Activated CD4-positive, alpha-beta memory T cell treated with anti-CD3 and anti-CD28 coated beads for 36 hours (primary cell): ENCODE measurements at regions not wholly inside any gene's neighbourhood (a gene's known extent, or its start where the extent isn't known, plus 50 kb on each side); places are given as distances from the start of the nearest gene placed in this dataset.

Experiments
- CTCF ChIA-PET: fragments of 350-600 bp; sonication (Branson Sonifier 250); formaldehyde crosslinking; loops from one replicate; lab custom pipeline; 2021; ENCODE audit warnings: antibody characterized with exemption, inconsistent platforms; lab: Charles Lee
- POLR2A ChIA-PET: fragments of 350-600 bp; sonication (Branson Sonifier 250); formaldehyde crosslinking; loops from one replicate; lab custom pipeline; 2021; ENCODE audit warnings: antibody characterized with exemption; lab: Charles Lee
- DNase-seq: peaks from one replicate; pipeline ENCODE4 v3.0.0-alpha.2; 2020
- H3K27ac Mint-ChIP-seq: one replicate; pipeline ENCODE4 v1.8.0; 2021; ENCODE audit warnings: mixed read lengths
- H3K27me3 Mint-ChIP-seq: one replicate; pipeline ENCODE4 v1.8.0; 2021; ENCODE audit warnings: mixed read lengths
- H3K36me3 Mint-ChIP-seq: one replicate; pipeline ENCODE4 v1.8.0; 2021; ENCODE audit warnings: mixed read lengths
- H3K4me1 Mint-ChIP-seq: one replicate; pipeline ENCODE4 v1.8.0; 2021; ENCODE audit warnings: low read depth, mixed read lengths
- H3K4me3 Mint-ChIP-seq: one replicate; pipeline ENCODE4 v1.8.0; 2021; ENCODE audit warnings: mild to moderate bottlenecking, mixed read lengths
- H3K9me3 Mint-ChIP-seq: one replicate; pipeline ENCODE4 v1.8.0; 2021; ENCODE audit warnings: mixed read lengths
- intact Hi-C: fragments of 100-400 bp; cut with micrococcal nuclease; formaldehyde crosslinking; loops from one replicate; pipeline ENCODE4 v1.15.1; 2023

- Mint-ChIP-seq H3K36me3 (no peaks in the 10 kb centered on the region), H3K4me1 (no peaks in the 10 kb centered on the region), H3K9me3 (no peaks in the 10 kb centered on the region), H3K27me3 (no peaks in the 10 kb centered on the region), H3K4me3 (no peak overlapping the region), H3K27ac (no peak overlapping the region)
- CTCF ChIA-PET, result no interaction called here
- POLR2A ChIA-PET, result no interaction called here
- intact Hi-C loops, result no loop called here
- DNase-seq, result no peak
These were observed 586.6 kb downstream of the TAFA4 start for GRCh38 chr3:68345781-68346180.

DNA sequence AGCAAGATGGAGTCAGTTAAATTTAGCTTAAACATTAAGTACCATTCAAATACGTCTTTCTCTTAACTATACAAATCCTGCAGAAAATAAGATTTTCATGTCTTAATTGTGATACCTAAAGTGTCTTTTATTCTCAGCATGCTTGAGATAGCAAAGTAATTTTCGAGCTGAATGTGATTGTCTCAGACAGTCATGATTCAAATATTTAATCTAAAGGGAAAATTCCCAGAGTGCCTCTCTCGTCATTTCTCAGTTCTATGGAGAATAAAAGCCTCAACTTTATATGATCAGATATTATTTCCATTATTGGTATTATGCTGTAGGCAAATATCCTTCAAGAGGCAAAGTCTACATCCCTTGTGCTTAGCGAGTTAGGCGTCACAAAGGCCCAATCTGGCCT, 589.9 kb downstream of the TAFA4 start:
- Mint-ChIP-seq H3K27ac (no peak overlapping the region), H3K4me1 (no peaks in the 10 kb centered on the region), H3K27me3 (no peaks in the 10 kb centered on the region), H3K36me3 (no peaks in the 10 kb centered on the region), H3K9me3 (no peaks in the 10 kb centered on the region), H3K4me3 (no peak overlapping the region)
- ChIA-PET CTCF (no interaction called here), POLR2A (no interaction called here)
- no peak for DNase-seq
- intact Hi-C loops, result no loop called here

DNA sequence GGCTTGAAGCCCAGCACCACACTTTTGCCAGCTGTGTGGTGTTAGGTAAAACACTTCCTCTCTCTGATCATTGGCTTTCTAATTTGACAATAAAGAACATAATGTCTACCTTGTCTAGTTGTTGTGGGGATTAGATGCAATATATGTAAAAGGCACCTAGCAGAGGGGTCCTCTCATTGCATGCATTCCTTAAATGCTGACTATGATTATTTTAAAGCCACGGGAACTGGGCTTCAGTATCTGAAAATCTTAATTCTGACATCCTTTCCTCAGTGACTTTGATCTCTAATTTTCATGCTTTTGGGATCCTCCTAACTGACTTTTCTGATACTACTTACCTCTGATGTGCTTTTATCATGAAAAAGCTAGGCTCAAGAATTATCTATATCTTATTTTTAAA, 596.3 kb downstream of the TAFA4 start:
- CTCF ChIA-PET, result no interaction called here
- POLR2A ChIA-PET, result no interaction called here
- no peaks in the 10 kb centered on the region for H3K36me3 Mint-ChIP-seq
- no peak for DNase-seq
- H3K27ac Mint-ChIP-seq, result no peak overlapping the region
- no peaks in the 10 kb centered on the region for H3K4me1 Mint-ChIP-seq
- intact Hi-C loops, result no loop called here
- peaks cover 2% of the 10 kb centered on the region for H3K9me3 Mint-ChIP-seq
- no peak overlapping the region for H3K4me3 Mint-ChIP-seq
- H3K27me3 Mint-ChIP-seq, result no peaks in the 10 kb centered on the region

DNA sequence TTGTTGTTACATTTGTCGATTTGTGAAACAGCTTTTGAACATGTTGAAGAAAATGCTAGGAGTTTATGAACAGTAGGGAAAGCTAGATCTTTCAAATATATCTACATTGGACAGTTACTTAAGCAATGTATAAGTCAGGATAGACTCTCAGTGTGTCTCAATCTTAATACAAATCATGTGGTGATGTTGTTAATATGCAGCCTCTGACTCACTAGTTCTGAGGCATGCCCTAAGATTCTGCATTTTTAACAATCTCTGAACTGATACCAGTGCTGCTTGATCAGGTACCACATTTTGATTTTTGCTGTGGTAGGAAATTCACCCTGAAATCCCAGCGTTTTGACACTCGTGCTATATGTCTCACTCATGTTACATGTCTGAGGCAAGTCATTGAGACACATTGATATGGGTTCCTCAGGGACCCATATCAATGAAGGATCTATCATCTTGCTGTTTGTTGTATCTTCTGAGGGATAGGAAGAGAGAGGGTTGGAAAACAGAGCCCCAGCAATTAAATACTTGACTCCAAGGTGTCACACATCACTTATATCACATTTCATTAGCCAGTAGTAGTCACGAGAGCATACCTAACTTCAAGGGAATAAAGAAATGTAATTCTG, 597.9 kb downstream of the TAFA4 start:
- Mint-ChIP-seq H3K9me3 (peaks cover 3% of the 10 kb centered on the region), H3K27ac (no peak overlapping the region), H3K4me3 (no peak overlapping the region), H3K36me3 (peaks cover 1% of the 10 kb centered on the region), H3K4me1 (no peaks in the 10 kb centered on the region), H3K27me3 (no peaks in the 10 kb centered on the region)
- ChIA-PET POLR2A (no interaction called here), CTCF (no interaction called here)
- DNase-seq, result no peak
- intact Hi-C loops, result no loop called here

GRCh38 chr3:68328049-68328448, 604.3 kb downstream of the TAFA4 start:
- H3K27me3 Mint-ChIP-seq, result no peaks in the 10 kb centered on the region

GRCh38 chr3:68315964-68316363, 616.4 kb downstream of the TAFA4 start:
- H3K4me1 Mint-ChIP-seq, result no peaks in the 10 kb centered on the region
- no peak overlapping the region for H3K27ac Mint-ChIP-seq
- no peaks in the 10 kb centered on the region for H3K27me3 Mint-ChIP-seq
- intact Hi-C loops, result no loop called here
- no peak overlapping the region for H3K4me3 Mint-ChIP-seq
- POLR2A ChIA-PET, result no interaction called here
- CTCF ChIA-PET, result no interaction called here
- peaks cover 7% of the 10 kb centered on the region for H3K9me3 Mint-ChIP-seq
- no peak for DNase-seq
- peaks cover 8% of the 10 kb centered on the region for H3K36me3 Mint-ChIP-seq

More at GRCh38 chr3:68328049-68328448, 604.3 kb downstream of the TAFA4 start:
- H3K9me3 Mint-ChIP-seq, result peaks cover 6% of the 10 kb centered on the region
- POLR2A ChIA-PET, result no interaction called here
- H3K27ac Mint-ChIP-seq, result no peak overlapping the region
- H3K4me3 Mint-ChIP-seq, result no peak overlapping the region
- H3K4me1 Mint-ChIP-seq, result no peaks in the 10 kb centered on the region
- no peak for DNase-seq
- H3K36me3 Mint-ChIP-seq, result peaks cover 4% of the 10 kb centered on the region
- intact Hi-C loops, result no loop called here
- CTCF ChIA-PET, result no interaction called here

- Mint-ChIP-seq H3K4me3 (no peak overlapping the region), H3K27ac (no peak overlapping the region), H3K27me3 (no peaks in the 10 kb centered on the region), H3K36me3 (peaks cover 9% of the 10 kb centered on the region), H3K9me3 (peaks cover 7% of the 10 kb centered on the region), H3K4me1 (no peaks in the 10 kb centered on the region)
- intact Hi-C loops, result no loop called here
- ChIA-PET CTCF (no interaction called here), POLR2A (no interaction called here)
- no peak for DNase-seq
These were observed 616.8 kb downstream of the TAFA4 start for GRCh38 chr3:68315546-68315945.

- ChIA-PET POLR2A (no interaction called here), CTCF (no interaction called here)
- Mint-ChIP-seq H3K4me1 (no peaks in the 10 kb centered on the region), H3K36me3 (peaks cover 6% of the 10 kb centered on the region), H3K27ac (no peak overlapping the region), H3K4me3 (no peak overlapping the region), H3K27me3 (no peaks in the 10 kb centered on the region), H3K9me3 (no peaks in the 10 kb centered on the region)
- peak; percentile 9 for DNase-seq
- intact Hi-C loops, result no loop called here
These were observed 625.8 kb downstream of the TAFA4 start for GRCh38 chr3:68306571-68306970.

DNA sequence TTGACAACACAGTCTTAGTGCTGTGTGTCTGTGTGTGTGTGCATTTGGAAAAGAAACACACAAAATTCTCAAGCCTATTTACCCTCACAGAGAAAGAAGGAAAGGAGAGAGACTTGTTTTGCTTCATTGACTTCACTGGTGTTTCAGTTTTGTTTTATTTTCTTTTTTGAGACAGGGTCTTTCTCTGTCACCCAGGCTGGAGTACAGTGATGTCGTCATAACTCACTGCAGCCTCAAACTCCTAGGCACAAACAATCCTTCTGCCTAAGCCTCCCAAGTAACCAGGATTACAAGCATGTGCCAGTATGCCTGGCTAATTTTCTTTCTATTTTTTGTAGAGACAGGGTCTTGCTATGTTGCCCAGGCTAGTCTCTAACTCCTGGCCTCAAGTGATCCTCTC, 636.9 kb downstream of the TAFA4 start:
- Mint-ChIP-seq H3K27ac (no peak overlapping the region), H3K4me1 (no peaks in the 10 kb centered on the region), H3K9me3 (peaks cover 13% of the 10 kb centered on the region), H3K27me3 (no peaks in the 10 kb centered on the region), H3K36me3 (peaks cover 6% of the 10 kb centered on the region), H3K4me3 (no peak overlapping the region)
- CTCF ChIA-PET, result no interaction called here
- no peak for DNase-seq
- POLR2A ChIA-PET, result no interaction called here
- intact Hi-C loops, result no loop called here

GRCh38 chr3:68290333-68290732, 635.9 kb upstream of the SUCLG2 start:
- Mint-ChIP-seq H3K4me1 (no peaks in the 10 kb centered on the region), H3K4me3 (no peak overlapping the region), H3K9me3 (no peaks in the 10 kb centered on the region), H3K27me3 (no peaks in the 10 kb centered on the region), H3K27ac (no peak overlapping the region), H3K36me3 (peaks cover 1% of the 10 kb centered on the region)
- DNase-seq, result no peak
- POLR2A ChIA-PET, result no interaction called here
- CTCF ChIA-PET, result no interaction called here
- intact Hi-C loops, result no loop called here

- intact Hi-C loops, result no loop called here
- no peak overlapping the region for H3K4me3 Mint-ChIP-seq
- peaks cover 1% of the 10 kb centered on the region for H3K36me3 Mint-ChIP-seq
- no peaks in the 10 kb centered on the region for H3K9me3 Mint-ChIP-seq
- ChIA-PET POLR2A (no interaction called here), CTCF (no interaction called here)
- H3K4me1 Mint-ChIP-seq, result no peaks in the 10 kb centered on the region
- H3K27me3 Mint-ChIP-seq, result no peaks in the 10 kb centered on the region
- H3K27ac Mint-ChIP-seq, result no peak overlapping the region
- DNase-seq, result no peak
These were observed 633.7 kb upstream of the SUCLG2 start for GRCh38 chr3:68288085-68288484.

DNA sequence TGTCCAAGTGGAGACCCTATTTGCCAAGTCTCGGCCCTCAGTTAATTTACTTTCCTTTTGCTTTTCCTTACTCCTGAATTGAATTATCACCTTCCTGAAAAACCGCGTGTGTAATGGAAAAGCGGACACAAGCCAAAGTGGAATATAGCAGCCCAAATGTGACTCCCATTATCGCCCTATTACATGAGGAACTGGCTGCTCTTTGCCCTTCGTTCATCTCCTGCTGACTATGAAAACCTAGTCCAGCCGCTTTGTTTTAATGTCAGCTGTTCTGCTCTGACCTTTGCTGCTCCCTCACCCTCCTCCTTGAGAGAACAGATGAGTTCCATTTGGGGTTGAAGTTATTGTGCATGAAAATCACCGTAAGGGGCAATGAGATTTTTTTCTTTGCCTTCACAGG, 632.7 kb upstream of the SUCLG2 start:
- Mint-ChIP-seq H3K9me3 (no peaks in the 10 kb centered on the region), H3K4me1 (no peaks in the 10 kb centered on the region), H3K27ac (no peak overlapping the region), H3K27me3 (no peaks in the 10 kb centered on the region), H3K4me3 (no peak overlapping the region), H3K36me3 (peaks cover 2% of the 10 kb centered on the region)
- ChIA-PET CTCF (no interaction called here), POLR2A (no interaction called here)
- intact Hi-C loops, result no loop called here
- DNase-seq, result no peak

DNA sequence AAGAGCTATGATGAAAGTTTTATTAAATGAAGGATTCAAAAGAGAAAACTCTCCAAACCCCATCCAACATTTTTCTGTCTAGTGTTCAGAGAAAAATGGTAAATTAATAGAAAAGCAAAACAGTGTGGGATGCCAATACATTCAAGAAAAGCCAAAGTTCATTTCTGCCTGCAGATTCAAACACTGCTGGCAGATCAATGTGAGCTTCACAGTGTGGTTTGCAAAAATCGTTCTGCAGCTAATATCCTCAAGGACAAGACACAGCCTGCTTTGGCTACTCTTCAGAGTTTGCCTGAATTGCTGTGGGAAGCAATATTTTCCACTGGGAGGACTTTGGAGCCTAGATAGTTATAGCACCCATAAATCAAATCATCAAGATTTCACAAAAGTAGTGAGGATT, 619.9 kb upstream of the SUCLG2 start:
- Mint-ChIP-seq H3K9me3 (no peaks in the 10 kb centered on the region), H3K36me3 (no peaks in the 10 kb centered on the region), H3K27me3 (no peaks in the 10 kb centered on the region), H3K4me3 (no peak overlapping the region), H3K27ac (no peak overlapping the region), H3K4me1 (no peaks in the 10 kb centered on the region)
- ChIA-PET POLR2A (no interaction called here), CTCF (no interaction called here)
- intact Hi-C loops, result no loop called here
- no peak for DNase-seq
